ENCODE measurements at regions not wholly inside any gene's neighbourhood (a gene's known extent, or its start where the extent isn't known, plus 50 kb on each side); places are given as distances from the start of the nearest gene placed in this dataset.

DNA sequence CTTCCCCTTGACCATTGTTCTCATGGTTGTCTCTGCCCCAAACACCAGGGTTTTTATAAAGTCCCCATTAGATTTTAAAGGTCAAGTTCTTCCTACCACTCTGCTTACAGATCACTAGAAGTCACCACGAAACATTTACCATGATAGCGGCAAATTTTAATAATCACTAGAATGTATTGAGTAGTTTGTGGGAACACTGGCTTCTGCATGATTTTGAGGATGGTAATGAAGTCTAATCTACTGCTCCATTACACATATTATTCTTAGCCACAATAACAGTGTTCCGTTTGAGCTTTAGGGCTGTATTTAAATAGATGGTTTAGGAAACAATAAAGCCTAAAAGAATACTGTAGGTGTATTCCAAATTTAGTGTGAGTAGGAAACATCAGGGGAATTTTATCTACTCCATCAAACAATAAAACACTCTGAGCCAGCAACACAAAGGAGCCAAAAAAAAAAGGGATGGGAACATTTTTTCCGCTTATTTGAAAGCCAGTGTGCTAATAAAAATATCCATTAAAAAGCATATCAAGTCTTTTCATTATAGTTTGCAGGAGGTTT, 49.7 kb downstream of the KLF12 start:
- DNase-seq: no peak
- no peak for TF ChIP-seq GATA1 (IDR thresholded peaks at IDR 0.05; ENCODE audit: low read depth, low read length)
- no peak for TF ChIP-seq POLR2A (IDR thresholded peaks at IDR 0.05; ENCODE audit: low read length)

DNA sequence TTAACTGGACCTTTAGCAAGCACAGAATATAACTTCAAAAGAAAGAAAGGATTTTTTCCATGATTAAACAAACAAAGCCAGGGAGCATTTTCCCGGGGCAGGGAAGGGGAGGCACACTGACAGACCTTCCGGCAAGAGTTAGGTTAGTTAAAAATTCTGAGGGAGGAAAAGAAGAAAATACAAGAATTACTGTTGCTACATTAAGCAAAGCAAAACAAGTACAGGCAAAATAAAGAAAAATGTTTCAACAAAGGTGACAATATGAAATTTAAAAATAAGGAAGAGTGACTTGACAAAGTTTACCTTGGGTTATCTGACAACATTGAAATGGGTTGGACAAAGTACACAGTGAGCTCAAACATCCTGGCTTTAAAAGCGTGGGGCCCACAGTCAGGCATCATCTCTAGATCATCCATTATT, 51.5 kb downstream of the KLF12 start:
- no peak for DNase-seq
- TF ChIP-seq GATA1 (IDR thresholded peaks at IDR 0.05; ENCODE audit: low read depth, low read length) (no peak), POLR2A (IDR thresholded peaks at IDR 0.05; ENCODE audit: low read length) (no peak)

DNA sequence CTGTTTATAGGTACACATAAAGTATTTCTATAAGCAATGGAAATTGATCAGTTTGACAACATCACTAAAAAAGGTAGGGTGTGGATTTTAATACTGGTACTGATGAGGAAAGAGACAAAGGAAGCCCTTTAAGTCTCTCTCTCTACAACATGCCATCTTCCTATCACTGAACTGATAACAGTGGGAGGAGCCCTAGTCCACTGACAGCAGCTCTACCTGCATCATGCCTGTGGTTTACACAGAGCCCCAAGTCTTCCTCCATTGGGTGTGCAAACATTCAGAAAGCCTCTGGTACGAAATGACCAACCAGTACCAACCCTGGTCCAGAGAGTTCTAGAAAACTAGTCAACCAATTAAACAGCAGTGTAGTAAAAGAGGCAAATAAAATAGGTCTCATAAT, 53.4 kb downstream of the KLF12 start:
- DNase-seq: no peak
- TF ChIP-seq GATA1 (IDR thresholded peaks at IDR 0.05; ENCODE audit: low read depth, low read length): no peak
- no peak for TF ChIP-seq POLR2A (IDR thresholded peaks at IDR 0.05; ENCODE audit: low read length)

DNA sequence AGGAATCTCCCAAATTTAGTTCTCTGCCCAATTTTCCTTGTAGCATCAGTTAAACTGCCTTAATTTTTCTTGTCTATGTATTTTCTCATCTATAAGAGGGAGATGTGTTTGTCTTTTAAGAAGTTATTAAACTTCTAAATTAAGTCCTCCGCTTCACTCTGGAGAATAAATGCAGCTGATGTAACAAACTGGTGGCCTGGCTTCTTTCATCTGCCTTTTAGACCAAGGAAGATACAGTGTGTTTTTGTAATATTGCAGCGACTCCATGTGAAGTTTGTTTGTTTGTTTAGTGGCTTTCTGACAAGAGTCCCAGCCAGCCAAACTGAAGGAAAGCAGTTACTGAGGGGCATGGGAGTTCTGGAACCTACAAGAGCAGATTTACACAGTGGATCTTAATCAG, 56.4 kb downstream of the KLF12 start:
- DNase-seq: no peak
- no peak for TF ChIP-seq GATA1 (IDR thresholded peaks at IDR 0.05; ENCODE audit: low read depth, low read length)

DNA sequence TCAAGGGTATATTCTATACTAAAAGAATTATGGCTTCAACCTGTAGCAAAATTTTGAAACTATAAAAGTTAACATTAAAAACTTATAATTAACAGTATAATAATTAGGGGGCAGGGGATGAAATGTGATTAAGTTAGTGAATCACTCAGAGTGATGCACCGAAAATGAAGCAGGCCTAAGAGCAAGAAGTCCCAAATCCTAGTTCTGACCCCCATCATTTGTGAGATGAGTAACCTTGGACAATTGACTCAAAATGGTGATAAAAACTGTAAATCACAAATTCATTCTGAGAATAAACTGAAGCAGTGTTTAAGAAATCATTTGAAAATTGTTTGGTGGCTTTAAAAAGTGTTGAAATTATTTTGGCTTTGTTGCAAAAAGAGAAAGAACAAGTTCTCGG, 56.8 kb downstream of the KLF12 start:
- DNase-seq: no peak
- no peak for TF ChIP-seq GATA1 (IDR thresholded peaks at IDR 0.05; ENCODE audit: low read depth, low read length)

DNA sequence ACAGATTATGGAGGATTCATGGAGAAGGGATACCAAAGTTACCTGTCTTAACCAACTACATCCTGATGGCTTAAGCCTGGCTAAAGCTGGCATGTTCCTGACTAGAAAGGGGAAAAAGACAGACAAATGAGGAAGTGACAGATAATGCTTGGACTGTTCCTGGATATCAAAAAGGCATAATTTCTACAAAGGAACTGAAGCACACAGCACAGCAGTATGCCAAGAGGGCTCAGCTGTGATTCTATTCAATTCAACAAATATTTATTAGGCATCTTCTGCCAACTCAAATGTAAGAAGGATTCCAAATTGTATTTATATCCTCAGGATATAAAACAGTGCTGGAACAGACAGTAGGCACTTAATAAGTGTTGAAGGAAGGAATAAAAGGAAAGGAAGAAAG, 59.5 kb downstream of the KLF12 start:
- no peak for DNase-seq
- no peak for TF ChIP-seq GATA1 (IDR thresholded peaks at IDR 0.05; ENCODE audit: low read depth, low read length)
- no peak for TF ChIP-seq POLR2A (IDR thresholded peaks at IDR 0.05; ENCODE audit: low read length)

DNA sequence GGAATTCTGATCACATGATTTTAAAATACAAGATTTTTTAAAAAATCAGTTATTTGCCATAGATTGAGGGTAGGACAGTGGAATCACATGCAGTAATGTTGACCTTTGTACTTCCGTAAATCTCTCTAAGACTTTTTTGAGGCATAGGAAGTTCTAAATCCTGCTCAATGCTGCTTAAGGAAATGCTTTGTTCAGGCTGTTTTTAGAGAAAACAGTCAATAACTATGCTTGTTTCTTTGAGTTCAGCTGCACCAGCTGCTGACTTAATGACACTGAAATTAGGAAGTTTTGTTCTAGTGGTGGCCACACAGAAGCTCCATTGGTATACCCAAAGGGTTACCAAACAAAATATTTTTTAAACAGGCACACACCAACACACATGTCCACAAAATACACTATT, 60.9 kb downstream of the KLF12 start:
- TF ChIP-seq GATA1 (IDR thresholded peaks at IDR 0.05; ENCODE audit: low read depth, low read length) (no peak), POLR2A (IDR thresholded peaks at IDR 0.05; ENCODE audit: low read length) (no peak)
- no peak for DNase-seq

DNA sequence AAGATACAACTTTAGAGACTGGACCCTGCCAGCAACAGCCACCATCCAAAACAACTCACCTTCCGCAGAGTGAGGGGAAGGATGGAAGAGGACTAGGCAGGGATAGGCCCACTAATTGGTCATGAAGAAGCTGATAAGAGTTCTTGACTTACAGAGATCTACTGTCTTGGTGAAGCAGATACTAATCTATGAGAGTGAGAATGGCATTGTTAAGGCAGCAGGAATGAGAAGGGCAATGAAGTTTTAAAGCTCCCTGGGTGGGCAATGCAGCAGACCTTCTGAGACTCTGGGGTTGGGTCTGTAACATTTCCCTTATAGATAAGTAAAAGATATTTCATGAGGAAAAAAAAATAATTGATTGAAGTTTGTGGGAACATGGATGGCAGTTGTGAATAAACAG, 63.7 kb downstream of the KLF12 start:
- no peak for TF ChIP-seq GATA1 (IDR thresholded peaks at IDR 0.05; ENCODE audit: low read depth, low read length)
- no peak for TF ChIP-seq POLR2A (IDR thresholded peaks at IDR 0.05; ENCODE audit: low read length)
- DNase-seq: no peak

DNA sequence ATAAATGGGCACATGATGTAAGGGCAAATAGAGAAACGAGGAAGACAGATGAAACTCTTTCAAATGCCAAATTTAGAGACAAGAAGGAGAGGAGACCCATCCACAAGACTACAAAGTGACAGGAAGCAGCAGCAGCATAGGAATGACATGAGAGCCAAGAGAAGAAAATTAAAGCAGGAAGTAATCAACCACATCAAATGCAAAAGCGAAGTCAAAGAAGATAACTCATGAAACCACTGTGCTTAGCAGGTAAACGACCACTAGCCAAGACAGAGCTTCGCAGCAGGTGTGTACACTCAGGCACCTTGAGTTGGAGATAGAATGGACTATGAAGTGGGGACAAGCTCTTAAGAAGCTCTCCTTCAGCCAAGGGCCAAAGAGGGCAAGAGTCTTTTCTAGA, 64.1 kb downstream of the KLF12 start:
- no peak for DNase-seq
- TF ChIP-seq GATA1 (IDR thresholded peaks at IDR 0.05; ENCODE audit: low read depth, low read length): no peak
- TF ChIP-seq POLR2A (IDR thresholded peaks at IDR 0.05; ENCODE audit: low read length): no peak

DNA sequence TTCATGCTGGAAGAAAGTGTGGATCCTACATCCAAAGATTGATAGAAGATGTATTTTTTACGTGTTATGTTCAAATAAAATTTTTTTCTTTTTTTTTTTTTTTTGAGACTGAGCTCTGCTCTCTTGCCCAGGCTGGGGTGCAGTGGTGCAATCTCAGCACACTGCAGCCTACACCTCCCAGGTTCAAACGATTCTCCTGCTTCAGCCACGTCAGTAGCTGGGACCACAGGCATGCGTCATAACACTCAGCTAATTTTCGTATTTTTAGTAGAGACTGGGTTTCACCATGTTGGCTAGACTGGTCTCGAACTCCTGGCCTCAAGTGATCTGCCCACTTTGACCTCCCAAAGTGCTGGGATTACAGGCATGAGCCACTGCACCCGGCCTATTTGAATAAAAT, 65.7 kb downstream of the KLF12 start:
- no peak for DNase-seq
- no peak for TF ChIP-seq GATA1 (IDR thresholded peaks at IDR 0.05; ENCODE audit: low read depth, low read length)
- no peak for TF ChIP-seq POLR2A (IDR thresholded peaks at IDR 0.05; ENCODE audit: low read length)

DNA sequence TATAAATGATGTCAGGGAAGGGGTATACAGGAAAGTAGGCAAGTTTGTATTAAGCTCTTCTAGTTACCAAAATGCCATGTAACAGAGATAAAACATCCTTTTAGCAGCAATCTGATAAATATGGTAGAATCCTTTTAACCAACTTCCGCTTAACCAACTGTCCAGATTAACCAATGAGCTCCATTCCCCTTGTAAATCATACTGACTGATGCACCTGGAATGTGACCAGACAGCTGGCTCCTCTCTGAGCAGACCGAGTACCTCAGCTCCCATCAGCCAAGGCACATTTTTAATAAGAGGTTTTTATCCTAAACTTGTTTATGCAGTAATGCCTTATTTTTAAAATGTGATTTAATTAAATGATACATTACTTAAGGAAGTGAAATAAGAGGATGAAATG, 66.4 kb downstream of the KLF12 start:
- no peak for DNase-seq
- TF ChIP-seq POLR2A (IDR thresholded peaks at IDR 0.05; ENCODE audit: low read length): no peak
- no peak for TF ChIP-seq GATA1 (IDR thresholded peaks at IDR 0.05; ENCODE audit: low read depth, low read length)

DNA sequence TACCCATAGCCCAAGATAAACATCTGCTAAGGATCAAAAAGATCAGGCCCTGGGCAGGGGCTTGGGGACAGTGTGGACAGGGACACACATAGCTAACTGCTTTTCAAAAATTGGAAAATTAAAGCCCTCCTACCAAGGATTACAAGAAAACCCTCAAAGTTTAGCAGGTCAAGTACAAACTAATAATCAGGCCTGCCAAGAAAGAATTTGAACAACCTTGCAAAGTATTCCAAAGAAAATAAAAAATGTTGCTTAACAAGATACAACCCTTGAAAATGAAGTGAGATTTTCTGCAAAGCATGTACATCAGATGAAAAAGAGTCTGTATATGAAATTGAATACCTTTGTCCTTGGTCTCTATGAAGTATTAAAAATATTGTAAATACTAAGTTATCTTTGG, 67.3 kb downstream of the KLF12 start:
- DNase-seq: no peak
- TF ChIP-seq POLR2A (IDR thresholded peaks at IDR 0.05; ENCODE audit: low read length): no peak
- no peak for TF ChIP-seq GATA1 (IDR thresholded peaks at IDR 0.05; ENCODE audit: low read depth, low read length)

DNA sequence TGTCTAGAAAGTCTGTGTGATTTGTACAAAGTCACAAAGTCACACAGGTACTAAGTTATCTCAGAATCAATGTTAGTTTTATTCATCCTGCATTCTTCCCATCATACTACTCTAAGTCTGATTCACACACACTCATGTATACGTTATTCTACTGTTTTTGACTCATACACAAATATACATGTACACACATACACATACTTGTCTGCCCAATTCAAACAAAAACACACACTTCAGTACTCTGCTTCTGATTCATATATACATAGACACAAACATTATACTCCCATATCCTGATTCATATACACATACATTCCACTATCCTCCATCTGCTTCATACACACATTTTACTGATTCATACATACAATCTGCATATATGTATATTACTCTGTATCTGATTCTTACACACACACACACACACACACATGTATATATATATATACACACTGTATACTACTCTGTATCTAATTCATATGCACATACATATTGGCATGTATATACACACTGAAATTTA, 69.3 kb downstream of the KLF12 start:
- DNase-seq: no peak
- TF ChIP-seq GATA1 (IDR thresholded peaks at IDR 0.05; ENCODE audit: low read depth, low read length) (no peak), POLR2A (IDR thresholded peaks at IDR 0.05; ENCODE audit: low read length) (no peak)

DNA sequence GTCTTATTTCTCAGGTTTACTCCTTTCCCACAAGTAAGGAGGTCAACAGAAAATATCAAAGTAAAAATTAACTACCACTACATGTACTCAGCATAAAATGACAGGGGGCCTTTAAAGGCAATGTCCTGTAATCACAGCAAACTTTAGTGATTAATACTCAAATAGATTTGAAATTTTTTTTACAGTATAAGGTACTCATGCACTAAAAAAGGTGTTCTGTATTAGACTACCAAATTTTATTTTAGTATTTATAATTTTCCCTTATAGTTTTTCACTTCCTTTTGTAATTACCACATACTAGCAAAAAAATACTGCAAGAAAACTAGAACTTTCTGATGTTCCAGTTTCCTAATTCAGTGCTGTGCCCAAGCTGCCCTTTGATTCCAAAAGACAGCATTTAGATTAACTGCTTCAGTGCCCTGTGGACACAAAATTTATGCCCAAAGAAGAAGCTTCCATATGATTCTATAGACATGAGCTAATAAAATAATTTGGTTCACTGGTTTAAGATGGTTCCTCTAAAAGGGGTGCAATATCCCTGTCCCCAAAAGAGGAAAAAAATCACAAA, 70.6 kb downstream of the KLF12 start:
- DNase-seq: no peak
- no peak for TF ChIP-seq GATA1 (IDR thresholded peaks at IDR 0.05; ENCODE audit: low read depth, low read length)
- TF ChIP-seq POLR2A (IDR thresholded peaks at IDR 0.05; ENCODE audit: low read length): no peak

DNA sequence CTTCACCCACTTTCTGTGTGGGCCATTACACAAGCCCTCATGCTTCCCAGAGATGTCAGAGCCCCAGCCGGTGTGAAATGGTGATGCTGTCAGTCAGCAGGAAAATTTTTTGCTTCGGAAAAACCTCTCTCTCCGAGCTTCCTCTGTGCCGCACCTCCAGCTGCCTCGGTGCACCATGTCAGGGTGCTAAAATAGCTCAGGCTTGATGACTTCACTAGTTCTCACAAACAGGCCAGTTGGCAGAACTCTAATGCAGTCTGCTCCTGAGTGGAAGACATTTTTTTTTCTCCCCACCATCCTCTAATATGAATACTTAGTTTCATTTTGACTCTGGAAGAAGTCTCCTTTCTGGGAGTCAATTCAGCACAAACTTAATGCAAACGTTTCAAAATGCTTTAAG, 71.3 kb downstream of the KLF12 start:
- no peak for TF ChIP-seq POLR2A (IDR thresholded peaks at IDR 0.05; ENCODE audit: low read length)
- TF ChIP-seq GATA1 (IDR thresholded peaks at IDR 0.05; ENCODE audit: low read depth, low read length): no peak

More for the DNA sequence above, 71.3 kb downstream of the KLF12 start:
- no peak for DNase-seq
